GM19467 (cell line): ENCODE measurements at regions not wholly inside any gene's neighbourhood (a gene's known extent, or its start where the extent isn't known, plus 50 kb on each side); places are given as distances from the start of the nearest gene placed in this dataset.
"Not testable (repeated sequence)": the region's sequence is repeated elsewhere in the genome, so short reads cannot be mapped to it uniquely, and the experiment has no call there.

Source experiments
- ATAC-seq: cut with Tn5 transposase; IDR thresholded peaks from one replicate; pipeline ENCODE4 v1.9.1; 2021; ENCODE audit warnings: mild to moderate bottlenecking, moderate library complexity; ENCODE audit not compliant: unreplicated experiment

DNA sequence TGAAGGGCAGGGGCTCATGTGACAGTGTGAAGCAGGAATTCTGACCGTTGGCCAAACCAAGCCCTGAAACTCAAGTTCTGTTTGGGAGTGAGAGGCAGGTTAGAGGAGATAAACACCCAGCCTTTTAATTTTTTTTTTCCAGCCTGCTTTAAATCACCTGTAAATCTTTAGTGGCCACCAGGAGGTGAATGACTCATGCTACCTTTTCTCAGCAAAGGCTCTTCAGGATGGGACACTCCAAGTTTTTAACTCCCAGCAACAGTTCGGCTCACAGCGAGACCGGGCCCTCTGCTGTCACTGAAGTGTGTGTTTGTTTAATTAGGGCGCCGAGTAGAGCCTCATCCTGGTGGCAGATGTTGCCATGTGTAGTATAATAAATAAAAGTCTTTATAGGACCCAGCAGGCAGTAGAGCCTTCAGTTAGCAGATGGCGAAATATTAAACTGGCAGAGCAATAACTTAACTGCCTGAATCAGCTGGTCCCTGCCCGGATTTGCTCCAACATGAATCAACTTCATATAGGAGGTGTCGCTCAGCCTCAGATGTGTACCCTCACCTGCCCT lies 180.3 kb downstream of the NPIPA7 start:
- not testable (repeated sequence) for ATAC-seq

DNA sequence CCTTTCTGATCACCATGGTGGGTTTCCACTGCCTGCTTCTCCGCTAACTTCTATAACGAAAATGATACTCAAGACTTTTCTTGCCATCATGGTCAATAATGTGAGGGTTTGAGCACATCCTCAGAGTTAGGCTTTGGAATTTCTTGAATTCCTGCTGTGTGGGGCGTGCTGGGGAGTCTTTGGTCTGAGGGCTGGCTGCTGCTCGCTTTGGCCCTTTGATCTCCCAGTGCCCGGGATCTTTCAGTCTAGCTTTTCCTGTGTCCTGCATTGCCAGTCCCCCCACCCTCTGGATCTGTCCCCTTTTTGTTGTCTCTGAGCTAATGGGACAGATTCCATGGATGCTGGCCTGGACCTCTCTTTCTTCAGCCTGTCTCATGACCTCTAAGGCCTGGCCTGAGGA lies 182.6 kb downstream of the NPIPA7 start:
- not testable (repeated sequence) for ATAC-seq

DNA sequence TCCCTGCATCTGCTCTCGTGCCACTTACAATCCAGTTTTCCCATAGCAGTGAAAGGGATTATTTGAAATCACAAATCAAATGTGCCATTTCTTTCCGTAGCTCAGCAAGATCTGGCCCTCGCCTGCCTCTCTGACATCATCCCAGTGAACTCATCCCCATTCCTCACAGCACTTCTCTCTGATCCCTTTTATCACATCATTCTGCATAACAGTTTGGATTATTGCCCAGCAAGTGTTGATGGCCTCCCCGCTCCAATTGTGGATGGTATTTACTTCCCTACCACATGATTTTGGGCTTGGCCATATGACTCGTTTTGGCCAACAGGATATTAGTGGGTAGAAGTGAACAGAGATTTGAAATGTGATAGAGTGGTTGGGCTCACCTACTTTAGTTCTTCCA lies 185.0 kb downstream of the NPIPA7 start:
- ATAC-seq = not testable (repeated sequence)

DNA sequence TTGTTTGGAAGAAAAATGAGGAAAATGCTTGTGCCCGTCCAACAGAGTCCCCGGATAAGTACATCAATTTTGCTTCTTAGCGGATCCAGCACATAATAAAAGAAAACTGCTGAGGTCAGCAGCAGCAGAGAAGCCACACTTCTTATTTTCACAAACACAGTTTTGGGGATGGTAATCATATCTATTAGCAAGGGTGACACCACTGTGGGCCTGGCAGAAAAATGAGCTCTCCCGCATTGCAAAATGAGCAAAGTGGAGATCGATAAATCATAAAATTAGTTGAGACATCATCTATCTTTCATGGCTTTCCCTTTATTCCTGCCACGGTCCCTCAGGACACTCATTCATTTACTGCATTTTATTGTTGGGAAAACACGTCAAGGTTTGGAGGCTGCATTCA lies 186.4 kb downstream of the NPIPA7 start:
- ATAC-seq = not testable (repeated sequence)

DNA sequence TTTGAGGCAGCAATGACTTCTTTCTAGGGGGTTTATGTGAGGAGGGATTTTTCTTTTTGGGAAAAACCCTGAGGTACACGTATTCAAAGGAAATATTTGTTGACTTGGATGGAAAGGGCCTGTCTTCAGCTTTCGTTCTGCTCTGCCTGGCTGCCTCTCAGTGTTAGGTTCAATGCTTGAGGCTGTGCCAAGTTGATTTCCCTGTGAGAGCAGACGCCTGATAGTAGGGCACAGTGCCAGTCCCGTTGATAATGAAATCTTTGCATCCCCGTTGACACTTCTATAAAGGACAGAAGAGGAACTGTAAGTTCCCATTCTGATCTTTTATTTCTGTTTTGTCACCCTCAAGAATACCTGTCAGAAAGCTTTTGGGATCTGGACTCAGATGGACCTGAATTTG lies 191.1 kb downstream of the NPIPA7 start:
- not testable (repeated sequence) for ATAC-seq

DNA sequence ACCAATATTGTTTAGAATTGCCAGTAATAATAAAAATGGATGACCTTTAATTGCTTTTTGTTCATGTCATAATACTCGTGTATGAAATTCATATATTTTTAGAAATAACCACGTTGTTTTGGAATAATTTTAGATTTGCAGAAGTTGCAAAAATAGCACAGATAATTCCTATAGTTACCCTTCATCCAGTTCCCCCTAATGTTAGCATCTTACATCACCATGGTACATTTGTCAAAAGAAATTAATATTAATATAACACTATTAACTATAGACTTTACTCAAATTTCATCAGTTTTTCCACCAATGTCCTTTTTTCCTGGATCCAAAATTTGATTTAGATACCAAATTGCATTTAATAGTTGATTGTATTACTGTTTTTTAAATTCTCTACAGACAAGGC lies 191.9 kb downstream of the NPIPA7 start:
- not testable (repeated sequence) for ATAC-seq

DNA sequence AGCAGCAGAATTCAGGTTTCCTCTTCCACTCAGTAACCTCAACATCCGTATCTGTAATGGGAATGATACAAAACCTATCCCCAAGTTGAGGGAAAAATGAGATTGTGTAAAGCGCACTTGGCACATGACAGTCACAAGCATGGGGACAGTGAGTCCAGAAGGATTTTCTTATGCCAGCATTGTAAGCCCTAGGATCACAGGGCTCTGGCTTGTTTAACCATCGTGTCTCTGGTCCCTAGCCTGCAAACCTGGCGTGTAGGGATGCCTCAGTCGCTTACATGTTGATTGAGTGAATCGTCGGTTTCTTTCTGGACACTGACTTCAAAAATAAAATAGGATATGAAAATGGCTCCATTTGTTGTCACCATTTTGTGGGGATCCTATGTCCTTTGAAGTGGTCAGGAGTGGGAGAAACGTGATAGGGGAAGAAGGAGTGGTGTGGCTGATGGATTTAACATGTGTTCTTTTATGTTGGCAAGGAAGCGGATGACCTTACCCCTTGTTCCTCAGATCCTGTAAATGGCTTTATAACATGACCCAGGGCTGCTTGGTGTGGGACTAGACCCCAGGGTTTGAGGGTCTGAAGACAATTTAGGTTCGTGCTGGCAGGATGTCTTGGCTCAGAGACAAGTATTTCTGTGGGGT lies 193.3 kb downstream of the NPIPA7 start:
- not testable (repeated sequence) for ATAC-seq

DNA sequence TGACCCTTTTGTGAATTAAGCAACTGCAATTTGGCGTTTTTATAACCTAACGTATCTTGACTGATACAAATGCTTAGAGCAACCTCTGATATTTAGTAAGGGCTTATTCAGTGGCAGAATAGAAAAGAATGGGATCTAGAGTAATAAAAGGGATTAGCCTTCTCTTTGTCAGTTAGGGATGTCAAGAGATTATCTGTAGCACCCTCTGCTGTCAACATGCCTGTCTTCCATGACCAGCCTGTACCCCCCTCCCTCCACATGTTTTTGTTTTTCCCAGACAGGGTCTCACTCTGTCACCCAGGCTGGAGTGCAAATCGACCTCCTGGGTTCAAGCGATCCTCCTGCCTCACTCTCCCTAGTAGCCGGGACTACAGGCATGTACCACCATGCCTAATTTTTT lies 198.1 kb downstream of the NPIPA7 start:
- not testable (repeated sequence) for ATAC-seq

DNA sequence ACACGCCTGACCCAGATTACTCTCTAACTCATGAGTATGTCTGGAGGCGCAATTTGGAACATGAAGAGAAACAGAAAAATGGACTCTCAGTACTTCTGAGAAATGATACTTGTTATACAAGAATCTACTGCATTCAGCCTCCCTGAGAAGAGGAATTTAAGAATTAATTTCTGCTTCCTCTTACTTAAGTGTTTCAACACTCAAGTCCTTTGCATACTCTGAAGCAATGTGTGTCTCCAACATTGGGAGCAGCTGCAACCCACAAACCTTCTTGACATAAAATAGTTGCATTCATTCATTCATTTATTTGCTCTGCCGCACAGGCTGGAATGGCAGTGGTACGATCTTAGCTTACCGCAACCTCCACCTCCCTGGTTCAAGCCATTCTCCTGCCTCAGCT lies 199.8 kb downstream of the NPIPA7 start:
- ATAC-seq = no peak

DNA sequence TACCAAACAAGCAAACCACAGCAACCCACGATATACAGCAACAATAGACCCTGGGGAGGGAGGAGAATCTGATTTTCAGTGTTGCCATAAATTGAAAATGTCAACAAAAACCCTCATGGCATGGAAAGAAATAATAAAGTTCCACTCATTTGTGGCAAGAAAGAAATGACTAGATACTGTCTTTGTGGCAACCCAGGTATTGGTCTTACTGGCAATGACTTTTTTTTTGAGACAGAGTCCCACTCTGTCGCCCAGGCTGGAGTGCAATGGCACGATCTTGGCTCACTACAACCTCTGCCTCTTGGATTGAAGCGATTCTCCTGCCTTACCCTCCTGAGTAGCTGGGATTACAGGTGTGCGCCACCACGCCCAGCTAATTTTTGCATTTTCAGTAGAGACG lies 204.0 kb downstream of the NPIPA7 start:
- not testable (repeated sequence) for ATAC-seq

DNA sequence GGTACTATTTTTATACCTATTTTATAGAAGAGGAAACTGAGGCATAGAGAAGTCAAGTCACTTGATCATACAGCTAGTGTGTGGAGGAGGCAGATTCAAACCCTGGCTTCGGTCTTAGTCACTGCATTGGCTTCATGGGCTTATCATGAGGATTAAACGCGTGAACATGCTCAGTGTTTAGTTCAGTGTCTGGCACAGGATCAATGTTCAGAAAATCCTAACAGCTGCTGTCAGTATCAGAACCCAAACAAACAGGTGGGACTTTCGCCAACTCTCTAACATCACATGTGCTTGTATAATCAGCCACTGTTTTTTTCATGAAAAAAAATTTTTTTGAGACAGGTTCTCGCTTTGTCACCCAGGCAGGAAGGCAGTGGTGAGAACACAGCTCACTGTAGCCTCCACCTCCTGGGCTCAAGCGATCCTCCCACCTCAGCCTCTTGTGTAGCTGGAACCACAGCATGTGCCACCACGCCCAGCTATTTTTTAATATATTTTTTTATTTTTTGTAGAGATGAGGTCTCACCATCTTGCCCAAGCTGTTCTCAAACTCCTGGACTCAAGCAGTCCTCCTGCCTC lies 207.2 kb downstream of the NPIPA7 start:
- not testable (repeated sequence) for ATAC-seq

DNA sequence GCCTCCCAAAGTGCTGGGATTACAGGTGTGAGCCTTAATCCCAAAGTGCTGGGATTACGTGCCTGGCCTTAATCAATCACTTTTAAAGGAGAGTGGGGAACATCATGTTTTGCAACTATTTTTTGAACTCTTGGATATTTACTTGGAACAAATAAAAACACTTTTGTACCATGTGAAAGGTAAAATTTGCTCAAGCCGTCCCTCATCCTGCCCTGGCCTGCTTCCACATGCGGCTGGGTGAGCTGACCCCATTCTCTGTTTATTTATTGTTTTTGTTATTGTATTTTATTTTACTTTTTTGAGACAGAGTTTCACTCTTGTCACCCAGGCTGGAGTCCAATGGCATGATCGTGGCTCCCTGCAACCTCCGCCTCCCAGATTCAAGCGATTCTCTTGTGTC lies 208.0 kb downstream of the NPIPA7 start:
- ATAC-seq = not testable (repeated sequence)

DNA sequence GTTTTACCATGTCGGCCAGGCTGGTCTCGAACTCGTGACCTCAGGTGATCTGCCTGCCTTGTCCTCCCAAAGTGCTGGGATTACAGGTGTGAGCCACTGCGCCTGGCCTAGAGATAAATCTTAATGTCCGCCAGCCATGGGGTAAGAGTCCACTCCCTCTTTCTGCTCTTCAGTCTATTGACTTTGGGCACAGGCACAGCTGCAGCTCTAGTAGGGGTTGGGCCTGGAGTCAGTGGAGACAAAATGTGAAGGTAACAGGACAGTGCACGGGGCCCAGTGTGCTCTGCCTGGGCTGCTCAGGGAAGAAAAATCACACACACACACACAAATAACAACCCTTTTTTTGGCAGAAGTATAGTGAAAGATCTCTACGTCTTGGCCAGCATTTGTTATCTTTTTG lies 209.5 kb downstream of the NPIPA7 start:
- ATAC-seq = not testable (repeated sequence)

DNA sequence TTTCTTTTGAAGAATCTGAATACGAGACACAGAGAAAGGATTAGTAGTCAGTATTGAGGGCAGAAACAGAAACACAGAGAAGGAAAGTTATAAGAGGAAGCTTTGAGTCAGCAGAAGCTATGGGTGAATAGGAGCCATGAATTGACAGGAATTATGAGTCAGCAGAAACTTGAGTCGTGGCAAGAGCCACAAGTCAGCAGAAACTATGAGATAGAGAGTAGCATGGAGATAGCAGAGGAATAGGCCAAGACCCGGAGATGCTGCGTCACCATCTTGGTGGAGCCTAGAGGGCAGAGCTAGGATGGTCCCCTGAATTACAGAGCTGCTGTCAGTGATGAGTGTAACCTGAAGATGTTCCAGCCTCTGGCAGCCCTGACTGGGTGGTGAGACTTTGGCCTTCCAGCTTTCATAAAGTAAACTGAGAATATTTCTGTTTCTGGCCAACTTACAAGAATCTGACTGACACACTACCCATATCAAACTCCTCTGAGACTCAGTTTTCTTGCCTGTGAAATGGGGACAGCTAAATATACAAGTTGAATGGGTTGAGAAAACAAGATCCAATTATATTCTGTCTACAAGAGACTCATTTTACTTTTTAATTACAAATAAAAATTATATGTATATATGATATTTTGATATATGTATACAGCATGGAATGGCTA lies 211.8 kb downstream of the NPIPA7 start:
- ATAC-seq = peak; percentile 46

DNA sequence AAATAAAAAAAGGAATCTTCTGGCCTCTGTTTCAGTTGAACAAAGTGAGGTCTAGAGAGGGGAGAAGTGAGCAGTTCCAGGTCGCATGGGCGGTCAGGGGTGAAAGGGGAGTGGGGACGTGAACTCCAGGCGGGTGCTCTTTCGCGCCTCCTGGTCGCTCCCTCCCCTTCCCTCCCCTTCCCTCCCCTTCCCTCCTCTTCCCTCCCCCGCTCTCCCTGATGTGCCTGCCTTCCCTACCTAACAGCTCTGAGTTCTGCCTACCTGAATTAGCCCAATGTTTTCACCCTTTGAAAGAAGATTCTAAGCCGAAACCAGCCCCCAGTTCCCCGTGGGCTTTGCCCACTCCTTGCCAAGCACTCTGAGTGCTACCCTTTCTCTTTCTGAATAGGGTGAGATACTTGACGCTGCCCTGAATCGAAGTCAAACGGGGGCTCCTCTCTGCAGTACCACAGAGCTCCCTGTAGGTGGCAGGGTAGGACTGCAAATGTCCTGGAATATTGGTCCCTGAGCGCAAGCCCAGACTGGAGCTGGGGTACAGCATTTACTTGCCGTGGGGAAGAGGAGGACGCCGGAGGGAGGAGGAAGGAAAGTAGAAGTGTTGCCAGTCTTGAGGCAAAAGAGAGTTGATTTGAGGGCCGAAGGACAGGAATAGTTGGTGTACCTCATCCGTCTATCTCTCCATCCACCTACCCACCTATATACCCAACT lies 214.4 kb downstream of the NPIPA7 start:
- peak; percentile 39 for ATAC-seq

DNA sequence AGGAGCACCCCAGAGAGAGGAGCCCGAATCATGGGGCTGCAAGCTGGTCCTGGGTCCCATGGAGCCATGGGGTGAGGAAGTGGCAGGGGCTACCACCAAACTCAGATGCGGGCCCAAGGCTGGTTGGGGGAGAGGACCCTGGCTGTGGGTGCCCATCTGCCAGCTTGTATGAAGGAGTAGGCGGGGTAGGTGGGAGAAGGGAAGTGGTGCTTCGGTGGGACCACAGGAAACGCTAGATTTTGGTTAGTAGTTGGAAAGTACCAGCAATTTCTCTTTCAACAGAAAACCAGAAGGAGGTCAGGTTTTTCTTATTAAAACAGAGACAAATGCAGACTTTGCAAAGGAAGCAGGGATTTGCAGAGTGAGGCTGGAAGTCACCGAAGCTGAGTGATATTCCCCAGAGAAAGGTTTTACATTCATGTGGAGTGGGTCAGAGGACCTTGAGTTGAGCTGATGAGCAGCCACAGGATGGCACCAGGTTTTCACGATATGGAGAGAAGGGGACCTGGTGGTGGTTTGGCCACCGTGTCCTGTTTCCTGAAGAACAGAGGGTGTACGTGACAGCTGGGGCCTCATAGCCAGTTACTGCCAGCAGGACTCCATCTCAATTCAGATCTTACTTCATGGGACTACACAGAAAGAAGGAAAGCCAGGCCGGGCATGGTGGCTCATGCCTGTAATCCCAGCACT lies 216.2 kb downstream of the NPIPA7 start:
- ATAC-seq = not testable (repeated sequence)

DNA sequence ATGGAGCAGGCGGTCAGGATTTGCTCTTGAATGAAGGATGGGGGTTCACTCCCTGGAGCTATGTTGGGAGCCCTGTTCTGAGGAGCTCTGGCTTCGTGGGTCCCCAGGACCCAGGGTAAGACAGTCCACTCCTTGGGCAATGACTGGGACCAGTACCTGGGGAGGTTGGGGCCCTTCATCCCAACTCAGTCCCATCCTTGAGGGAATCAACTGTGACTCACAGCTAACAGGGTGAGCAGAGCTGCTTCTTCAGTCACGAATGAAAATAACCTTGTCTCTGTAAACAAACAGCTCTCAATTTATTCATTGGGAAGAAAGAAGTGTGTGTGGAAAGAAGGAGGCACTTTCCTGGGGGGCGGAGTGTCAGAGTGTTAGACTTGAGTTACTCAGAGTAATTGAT lies 222.3 kb downstream of the NPIPA7 start:
- not testable (repeated sequence) for ATAC-seq

DNA sequence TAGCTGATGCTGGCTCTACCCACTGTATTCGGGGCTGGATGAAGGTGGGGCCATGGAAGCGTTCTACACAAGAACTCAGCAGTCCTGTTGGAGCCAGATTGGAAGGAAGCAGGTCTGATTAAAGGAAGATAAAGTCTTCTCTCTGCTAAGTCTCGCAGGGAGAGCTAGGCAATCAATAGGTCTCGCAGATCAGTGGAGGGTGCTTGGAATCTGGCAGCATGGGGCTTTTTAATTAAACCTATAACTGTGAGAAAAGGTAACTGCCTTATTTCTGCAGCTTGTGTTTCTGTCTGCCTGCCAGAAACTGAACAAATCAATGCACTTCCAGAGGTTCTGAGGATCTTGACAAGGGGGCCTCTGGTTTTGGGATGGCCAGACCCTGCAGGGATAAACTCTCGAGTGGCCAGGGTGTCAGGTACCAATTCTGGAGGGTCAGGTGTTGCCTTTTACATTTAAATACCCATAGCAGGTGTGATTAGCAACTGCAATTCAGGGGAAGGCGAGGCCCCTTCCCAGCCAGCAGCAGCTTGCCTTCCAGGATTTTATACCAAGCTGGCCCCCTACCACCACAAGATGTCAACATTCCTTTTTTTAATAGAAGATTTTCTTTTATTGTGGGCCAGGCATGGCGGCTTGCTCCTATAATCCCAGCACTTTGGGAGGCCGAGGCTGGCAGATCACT lies 228.6 kb downstream of the NPIPA7 start:
- ATAC-seq = not testable (repeated sequence)

DNA sequence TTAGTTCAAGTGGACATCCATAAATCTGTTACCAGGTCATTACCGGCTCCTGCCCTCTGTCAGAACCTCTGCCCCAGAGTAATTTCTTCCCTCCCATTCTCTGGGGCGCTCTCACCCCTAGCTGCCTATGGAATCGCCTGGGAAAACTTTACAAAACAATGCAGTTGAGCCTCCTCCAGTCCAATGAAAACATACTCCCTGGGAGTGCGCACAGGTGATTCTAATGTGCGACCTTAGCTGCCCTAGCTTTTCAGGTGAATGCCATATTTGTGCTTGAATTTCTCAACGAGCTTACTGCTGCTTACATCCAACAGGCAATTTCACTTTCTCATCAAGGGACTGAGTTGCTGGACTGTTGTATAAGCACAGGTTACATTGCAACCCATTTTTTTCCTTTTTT lies 230.7 kb downstream of the NPIPA7 start:
- ATAC-seq = not testable (repeated sequence)

DNA sequence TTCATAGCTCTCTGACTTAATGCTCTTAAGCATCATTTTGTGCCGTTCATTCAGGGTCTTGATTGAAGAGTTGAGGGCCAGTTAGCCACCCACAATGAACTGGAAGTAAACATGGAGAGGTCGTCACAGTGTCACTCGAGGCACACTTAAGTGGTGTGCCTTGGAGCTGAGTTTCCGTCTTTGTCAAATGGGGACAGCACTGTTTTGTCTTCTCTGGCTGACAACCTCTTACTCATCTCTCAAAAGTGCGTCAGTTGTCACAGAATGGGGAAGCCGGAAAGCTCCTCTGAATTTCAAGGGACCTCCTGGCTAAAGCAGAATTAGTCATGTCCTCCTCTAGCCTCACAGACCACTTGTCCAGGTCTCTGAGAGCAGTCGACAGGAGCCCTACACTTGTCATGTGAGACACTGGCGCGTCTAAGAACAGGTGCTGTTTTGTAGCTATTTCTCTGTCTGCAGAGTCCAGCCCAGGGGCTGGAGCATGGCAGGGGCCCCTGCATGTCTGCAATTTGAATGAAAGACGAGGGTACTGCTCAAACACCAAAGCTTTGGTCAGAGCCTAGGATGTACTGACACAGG lies 231.5 kb downstream of the NPIPA7 start:
- not testable (repeated sequence) for ATAC-seq
